Osteoblast (primary cell): ENCODE measurements at regions not wholly inside any gene's neighbourhood (a gene's known extent, or its start where the extent isn't known, plus 50 kb on each side); places are given as distances from the start of the nearest gene placed in this dataset.

Experiments
- DNase-seq: peaks from one replicate; pipeline ENCODE4 v3.0.0; 2011; ENCODE audit warnings: low spot score, mixed read lengths; ENCODE audit not compliant: insufficient read length; ENCODE audit errors: missing footprints
- H2AFZ ChIP-seq: 2 replicates; pipeline ENCODE4 v1.6.0; 2011; ENCODE audit warnings: mild to moderate bottlenecking, low read length
- H3K27ac ChIP-seq: 2 replicates; pipeline ENCODE4 v1.5.1; 2011; ENCODE audit warnings: mild to moderate bottlenecking, low read depth, low read length, moderate library complexity
- H3K27me3 ChIP-seq: 2 replicates; pipeline ENCODE4 v1.6.0; 2012; ENCODE audit warnings: mild to moderate bottlenecking, control low read depth, inconsistent platforms, low read length, moderate library complexity; ENCODE audit not compliant: insufficient read depth
- H3K36me3 ChIP-seq: 2 replicates; pipeline ENCODE4 v1.5.1; 2011; ENCODE audit warnings: mild to moderate bottlenecking, low read length, control low read depth, moderate library complexity; ENCODE audit not compliant: insufficient read depth
- H3K4me1 ChIP-seq: 2 replicates; pipeline ENCODE4 v1.5.1; 2011; ENCODE audit warnings: mild to moderate bottlenecking, low read length, control low read depth, moderate library complexity; ENCODE audit not compliant: insufficient read depth
- H3K4me2 ChIP-seq: 2 replicates; pipeline ENCODE4 v1.6.0; 2011; ENCODE audit warnings: mild to moderate bottlenecking, low read length; ENCODE audit not compliant: insufficient read depth
- H3K4me3 ChIP-seq: fragments of 200-600 bp; sonication (generic); 3 replicates; pipeline ENCODE4 v1.5.1; 2012; ENCODE audit warnings: mild to moderate bottlenecking, low read length, inconsistent platforms; ENCODE audit not compliant: insufficient read depth
- H3K79me2 ChIP-seq: 2 replicates; pipeline ENCODE4 v1.6.0; 2012; ENCODE audit warnings: mild to moderate bottlenecking, low read length, control low read depth, inconsistent platforms; ENCODE audit not compliant: insufficient read depth
- H3K9me3 ChIP-seq: 2 replicates; pipeline ENCODE4 v1.5.1; 2011; ENCODE audit warnings: low read depth, low read length, control low read depth
- H4K20me1 ChIP-seq: 2 replicates; pipeline ENCODE4 v1.6.0; 2012; ENCODE audit warnings: mild to moderate bottlenecking, low read length, control low read depth; ENCODE audit not compliant: insufficient read depth
- TF ChIP-seq, protein P1 (sequence below): IDR thresholded peaks from 2 replicates; pipeline ENCODE4 v1.5.1; 2011; ENCODE audit warnings: mild to moderate bottlenecking, low read depth, low read length, moderate library complexity; ENCODE audit errors: extremely low read depth

DNA sequence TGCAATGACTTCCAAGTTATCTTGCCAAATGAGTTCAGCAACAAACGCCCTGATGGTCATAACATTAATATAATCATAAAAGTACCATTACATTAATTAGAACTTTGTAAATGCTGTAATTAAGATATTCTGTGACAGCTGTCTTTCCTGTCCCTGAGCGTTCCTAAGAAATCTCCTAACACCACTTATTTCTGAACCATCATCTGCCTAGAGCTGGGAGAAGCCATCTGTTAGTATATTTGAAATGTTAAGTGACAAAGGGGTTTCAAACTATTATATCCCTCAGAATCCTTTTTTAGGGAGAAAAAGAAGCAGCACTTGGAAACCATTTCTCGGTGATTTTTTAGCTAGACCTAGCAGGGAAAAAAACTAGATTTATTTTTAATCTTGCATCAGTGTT, 657.5 kb downstream of the FAM181B start:
- TF ChIP-seq, protein P1, sequence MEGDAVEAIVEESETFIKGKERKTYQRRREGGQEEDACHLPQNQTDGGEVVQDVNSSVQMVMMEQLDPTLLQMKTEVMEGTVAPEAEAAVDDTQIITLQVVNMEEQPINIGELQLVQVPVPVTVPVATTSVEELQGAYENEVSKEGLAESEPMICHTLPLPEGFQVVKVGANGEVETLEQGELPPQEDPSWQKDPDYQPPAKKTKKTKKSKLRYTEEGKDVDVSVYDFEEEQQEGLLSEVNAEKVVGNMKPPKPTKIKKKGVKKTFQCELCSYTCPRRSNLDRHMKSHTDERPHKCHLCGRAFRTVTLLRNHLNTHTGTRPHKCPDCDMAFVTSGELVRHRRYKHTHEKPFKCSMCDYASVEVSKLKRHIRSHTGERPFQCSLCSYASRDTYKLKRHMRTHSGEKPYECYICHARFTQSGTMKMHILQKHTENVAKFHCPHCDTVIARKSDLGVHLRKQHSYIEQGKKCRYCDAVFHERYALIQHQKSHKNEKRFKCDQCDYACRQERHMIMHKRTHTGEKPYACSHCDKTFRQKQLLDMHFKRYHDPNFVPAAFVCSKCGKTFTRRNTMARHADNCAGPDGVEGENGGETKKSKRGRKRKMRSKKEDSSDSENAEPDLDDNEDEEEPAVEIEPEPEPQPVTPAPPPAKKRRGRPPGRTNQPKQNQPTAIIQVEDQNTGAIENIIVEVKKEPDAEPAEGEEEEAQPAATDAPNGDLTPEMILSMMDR, result no peak
- H3K36me3 ChIP-seq, result no peaks in the 10 kb centered on the region

DNA sequence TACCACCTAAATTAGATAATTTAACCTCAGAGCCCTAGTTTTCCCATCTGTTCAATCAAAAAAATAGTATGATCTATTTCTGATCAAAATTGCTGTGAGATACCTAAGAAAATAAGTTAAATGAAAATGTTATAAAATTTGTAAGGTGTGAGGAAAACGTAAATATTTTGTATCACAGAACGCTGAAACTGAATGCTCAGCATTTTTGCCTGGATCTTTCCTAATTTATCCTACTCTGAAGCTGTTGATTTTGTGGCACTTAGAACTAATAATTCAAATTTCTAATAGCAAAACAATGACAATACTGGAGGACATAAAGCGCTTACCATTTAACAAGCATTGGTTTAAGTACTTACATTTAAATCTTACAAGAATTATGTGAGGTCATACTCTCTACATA, 674.2 kb downstream of the FAM181B start:
- H3K36me3 ChIP-seq, result no peaks in the 10 kb centered on the region
- H3K27me3 ChIP-seq, result no peaks in the 10 kb centered on the region
- no peak overlapping the region for H3K27ac ChIP-seq
- no peak for DNase-seq
- no peak overlapping the region for H2AFZ ChIP-seq
- H3K79me2 ChIP-seq, result no peaks in the 10 kb centered on the region
- no peaks in the 10 kb centered on the region for H3K4me1 ChIP-seq
- H4K20me1 ChIP-seq, result no peaks in the 10 kb centered on the region
- no peak overlapping the region for H3K4me3 ChIP-seq
- TF ChIP-seq, protein P1, result no peak
- no peaks in the 10 kb centered on the region for H3K9me3 ChIP-seq
- no peak overlapping the region for H3K4me2 ChIP-seq

More for the DNA sequence above, 657.5 kb downstream of the FAM181B start:
- no peak overlapping the region for H3K4me3 ChIP-seq
- no peaks in the 10 kb centered on the region for H4K20me1 ChIP-seq
- no peaks in the 10 kb centered on the region for H3K79me2 ChIP-seq
- no peak overlapping the region for H3K27ac ChIP-seq
- no peaks in the 10 kb centered on the region for H3K9me3 ChIP-seq
- H3K4me2 ChIP-seq, result no peak overlapping the region
- no peaks in the 10 kb centered on the region for H3K4me1 ChIP-seq
- no peaks in the 10 kb centered on the region for H3K27me3 ChIP-seq
- no peak overlapping the region for H2AFZ ChIP-seq
- no peak for DNase-seq

DNA sequence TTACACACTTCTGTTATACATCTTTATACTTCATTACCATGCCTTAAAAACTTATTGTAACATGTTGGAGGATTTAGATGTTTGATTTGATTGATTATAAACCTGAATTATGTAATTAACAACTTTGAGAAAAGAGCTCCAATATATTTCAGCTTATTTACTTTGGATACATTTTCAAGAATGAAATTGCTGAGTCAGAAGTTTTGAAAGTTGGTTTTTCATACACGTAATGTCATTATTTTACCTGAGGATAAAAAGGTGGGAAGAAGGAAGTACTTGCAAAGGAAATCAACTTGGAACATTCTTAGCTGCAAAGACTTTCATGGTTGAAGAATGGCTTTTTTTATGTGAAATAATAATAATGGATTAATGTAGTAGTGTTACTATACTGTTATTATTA, 677.2 kb downstream of the FAM181B start:
- Histone ChIP-seq H3K4me2 (no peak overlapping the region), H3K27ac (no peak overlapping the region), H3K36me3 (no peaks in the 10 kb centered on the region), H2AFZ (no peak overlapping the region), H4K20me1 (no peaks in the 10 kb centered on the region), H3K27me3 (no peaks in the 10 kb centered on the region), H3K4me1 (no peaks in the 10 kb centered on the region), H3K9me3 (no peaks in the 10 kb centered on the region), H3K4me3 (no peak overlapping the region), H3K79me2 (no peaks in the 10 kb centered on the region)
- TF ChIP-seq, protein P1, result no peak
- no peak for DNase-seq

DNA sequence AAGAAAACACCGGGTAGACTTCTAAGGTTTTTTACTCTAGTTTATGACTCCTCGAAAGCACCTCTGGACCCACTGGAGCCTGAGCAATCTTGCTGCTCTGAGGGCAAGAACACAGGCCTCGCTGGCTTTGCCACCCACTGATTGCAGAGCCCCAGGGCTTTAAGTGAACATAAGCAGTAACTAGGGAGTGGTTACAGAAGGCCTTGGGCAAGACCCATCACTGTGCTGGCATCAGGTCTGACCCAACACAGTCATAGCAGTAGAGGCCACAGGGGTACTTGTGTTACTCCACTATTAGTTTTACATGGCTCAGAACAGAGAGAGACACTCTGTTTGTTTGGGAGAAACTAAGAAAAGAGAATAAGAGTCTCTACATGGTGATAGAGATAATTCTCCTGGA, 684.5 kb downstream of the FAM181B start:
- Histone ChIP-seq H3K27ac (no peak overlapping the region), H3K36me3 (no peaks in the 10 kb centered on the region), H3K4me2 (no peak overlapping the region), H2AFZ (no peak overlapping the region), H3K9me3 (no peaks in the 10 kb centered on the region), H3K79me2 (no peaks in the 10 kb centered on the region), H3K4me3 (no peak overlapping the region), H4K20me1 (no peaks in the 10 kb centered on the region), H3K27me3 (no peaks in the 10 kb centered on the region), H3K4me1 (no peaks in the 10 kb centered on the region)
- TF ChIP-seq, protein P1, result no peak
- no peak for DNase-seq
